BJ (cell line): ENCODE measurements at regions not wholly inside any gene's neighbourhood (a gene's known extent, or its start where the extent isn't known, plus 50 kb on each side); places are given as distances from the start of the nearest gene placed in this dataset.

Experiments used
- CTCF ChIA-PET: fragments of 350-600 bp; formaldehyde crosslinking; extraction: SDS; loops from one replicate; lab custom pipeline; 2021; ENCODE audit warnings: antibody characterized with exemption, inconsistent platforms; lab: Yijun Ruan, JAX
- POLR2A ChIA-PET: fragments of 300-600 bp; sonication (Branson Sonifier 250); formaldehyde crosslinking; extraction: SDS; loops from one replicate; lab custom pipeline; 2021; ENCODE audit warnings: antibody characterized with exemption; lab: Charles Lee
- DNase-seq: peaks from one replicate; pipeline ENCODE4 v3.0.0-alpha.2; 2011; ENCODE audit warnings: low read depth
- H3K27me3 ChIP-seq: 2 replicates; pipeline ENCODE4 v1.6.0; 2011; ENCODE audit warnings: low read length; ENCODE audit not compliant: control insufficient read depth, insufficient read depth
- H3K36me3 ChIP-seq: 2 replicates; pipeline ENCODE4 v1.5.1; 2011; ENCODE audit warnings: low read length; ENCODE audit not compliant: control insufficient read depth, insufficient read depth
- H3K4me3 ChIP-seq: 2 replicates; pipeline ENCODE4 v1.5.1; 2011; ENCODE audit warnings: low read depth, mild to moderate bottlenecking, control low read depth, low read length
- TF ChIP-seq, protein P1 (sequence below): IDR thresholded peaks from 2 replicates; pipeline ENCODE4 v1.5.1; 2011; ENCODE audit warnings: low read depth, mild to moderate bottlenecking, control low read depth, inconsistent platforms, low read length, moderate library complexity; ENCODE audit not compliant: insufficient read depth

DNA sequence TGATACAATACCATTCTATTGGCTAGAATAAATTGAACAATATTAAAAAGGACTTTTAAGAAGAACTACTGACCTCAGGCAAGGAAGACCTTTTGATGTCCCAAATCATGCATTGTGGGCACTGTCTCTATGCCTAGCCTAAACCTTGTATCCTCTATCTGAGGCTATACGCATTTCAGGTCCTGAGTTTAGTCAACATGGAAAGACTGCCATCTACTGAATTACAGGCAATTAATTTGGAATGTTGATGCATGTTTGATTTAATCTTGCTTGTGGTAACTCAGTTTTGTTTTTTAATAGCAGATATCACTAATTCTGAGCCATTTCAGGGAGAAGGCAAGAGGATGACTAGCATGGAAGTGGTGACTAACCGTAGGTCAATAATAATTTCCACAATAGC, 585.3 kb upstream of the CCNG1 start:
- CTCF ChIA-PET, result no interaction called here
- POLR2A ChIA-PET, result no interaction called here
- no peak for DNase-seq
- Histone ChIP-seq H3K4me3 (no peak overlapping the region), H3K36me3 (no peaks in the 10 kb centered on the region), H3K27me3 (no peaks in the 10 kb centered on the region)
- TF ChIP-seq, protein P1, sequence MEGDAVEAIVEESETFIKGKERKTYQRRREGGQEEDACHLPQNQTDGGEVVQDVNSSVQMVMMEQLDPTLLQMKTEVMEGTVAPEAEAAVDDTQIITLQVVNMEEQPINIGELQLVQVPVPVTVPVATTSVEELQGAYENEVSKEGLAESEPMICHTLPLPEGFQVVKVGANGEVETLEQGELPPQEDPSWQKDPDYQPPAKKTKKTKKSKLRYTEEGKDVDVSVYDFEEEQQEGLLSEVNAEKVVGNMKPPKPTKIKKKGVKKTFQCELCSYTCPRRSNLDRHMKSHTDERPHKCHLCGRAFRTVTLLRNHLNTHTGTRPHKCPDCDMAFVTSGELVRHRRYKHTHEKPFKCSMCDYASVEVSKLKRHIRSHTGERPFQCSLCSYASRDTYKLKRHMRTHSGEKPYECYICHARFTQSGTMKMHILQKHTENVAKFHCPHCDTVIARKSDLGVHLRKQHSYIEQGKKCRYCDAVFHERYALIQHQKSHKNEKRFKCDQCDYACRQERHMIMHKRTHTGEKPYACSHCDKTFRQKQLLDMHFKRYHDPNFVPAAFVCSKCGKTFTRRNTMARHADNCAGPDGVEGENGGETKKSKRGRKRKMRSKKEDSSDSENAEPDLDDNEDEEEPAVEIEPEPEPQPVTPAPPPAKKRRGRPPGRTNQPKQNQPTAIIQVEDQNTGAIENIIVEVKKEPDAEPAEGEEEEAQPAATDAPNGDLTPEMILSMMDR, result no peak

- TF ChIP-seq, protein P1, result no peak
- no peak for DNase-seq
- H3K36me3 ChIP-seq, result no peaks in the 10 kb centered on the region
- POLR2A ChIA-PET, result no interaction called here
- CTCF ChIA-PET, result no interaction called here
- H3K27me3 ChIP-seq, result no peaks in the 10 kb centered on the region
- H3K4me3 ChIP-seq, result no peak overlapping the region
Measured at GRCh38 chr5:162858770-162859169, 578.6 kb upstream of the CCNG1 start.

DNA sequence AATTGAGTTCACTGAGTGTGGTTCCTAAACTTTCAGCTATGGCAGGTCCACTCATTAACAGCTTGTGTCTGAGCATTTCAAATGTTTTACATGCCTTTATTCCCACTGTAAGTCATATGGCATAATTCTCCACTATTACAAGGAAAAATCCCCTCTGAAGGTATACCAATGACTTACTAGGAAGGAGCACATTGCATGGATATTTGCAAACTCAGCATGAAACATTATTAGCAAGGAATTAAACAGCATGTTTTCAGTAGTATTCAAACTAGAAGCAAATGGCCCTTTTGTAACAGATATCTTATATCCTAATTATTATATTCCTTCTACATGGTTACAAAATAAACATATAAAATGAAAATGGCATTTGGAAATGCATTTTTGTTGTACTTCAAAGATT, 566.4 kb upstream of the CCNG1 start:
- POLR2A ChIA-PET, result no interaction called here
- no peaks in the 10 kb centered on the region for H3K36me3 ChIP-seq
- H3K4me3 ChIP-seq, result no peak overlapping the region
- DNase-seq, result no peak
- TF ChIP-seq, protein P1, result no peak
- no peaks in the 10 kb centered on the region for H3K27me3 ChIP-seq
- CTCF ChIA-PET, result no interaction called here

- ChIA-PET POLR2A (no interaction called here), CTCF (no interaction called here)
- TF ChIP-seq, protein P1, result no peak
- DNase-seq, result no peak
- Histone ChIP-seq H3K36me3 (no peaks in the 10 kb centered on the region), H3K27me3 (no peaks in the 10 kb centered on the region), H3K4me3 (no peak overlapping the region)
Measured at GRCh38 chr5:162882629-162883028, 554.8 kb upstream of the CCNG1 start.

- CTCF ChIA-PET, result no interaction called here
- Histone ChIP-seq H3K27me3 (no peaks in the 10 kb centered on the region), H3K4me3 (no peak overlapping the region), H3K36me3 (no peaks in the 10 kb centered on the region)
- no peak for DNase-seq
- POLR2A ChIA-PET, result no interaction called here
- TF ChIP-seq, protein P1, result no peak
Measured at GRCh38 chr5:162886717-162887116, 550.7 kb upstream of the CCNG1 start.
